ENCODE measurements at regions not wholly inside any gene's neighbourhood (a gene's known extent, or its start where the extent isn't known, plus 50 kb on each side); places are given as distances from the start of the nearest gene placed in this dataset.

GRCh38 chr2:207334301-207334623 is 168.5 kb upstream of the KLF7 start:
- peak overlapping the region; percentile 45 for H3K4me3 ChIP-seq (ENCODE audit: low read depth, low read length)
- no peak for DNase-seq (ENCODE audit: low read depth)
- TF ChIP-seq CTCF (IDR thresholded peaks at IDR 0.05; ENCODE audit: low read depth, low read length, missing control alignments), result no peak

GRCh38 chr2:207334624-207335371 is 169.1 kb upstream of the KLF7 start:
- no peak for TF ChIP-seq CTCF (IDR thresholded peaks at IDR 0.05; ENCODE audit: low read depth, low read length, missing control alignments)
- DNase-seq (ENCODE audit: low read depth), result peak; percentile 50
- peak overlapping the region; percentile 45 for H3K4me3 ChIP-seq (ENCODE audit: low read depth, low read length)

- no peak for DNase-seq (ENCODE audit: low read depth)
- TF ChIP-seq CTCF (IDR thresholded peaks at IDR 0.05; ENCODE audit: low read depth, low read length, missing control alignments), result no peak
- H3K4me3 ChIP-seq (ENCODE audit: low read depth, low read length), result no peak overlapping the region; the same call in 1 of the 2 replicates
Observed at GRCh38 chr2:207337234-207338219, 171.8 kb upstream of the KLF7 start.

- DNase-seq (ENCODE audit: low read depth), result no peak
- TF ChIP-seq CTCF (IDR thresholded peaks at IDR 0.05; ENCODE audit: low read depth, low read length, missing control alignments), result no peak
- H3K4me3 ChIP-seq (ENCODE audit: low read depth, low read length), result no peak overlapping the region
Observed at GRCh38 chr2:207338220-207338607, 172.5 kb upstream of the KLF7 start.

GRCh38 chr2:207338610-207339009 is 172.9 kb upstream of the KLF7 start:
- no peak for DNase-seq (ENCODE audit: low read depth)
- TF ChIP-seq CTCF (IDR thresholded peaks at IDR 0.05; ENCODE audit: low read depth, low read length, missing control alignments), result no peak
- H3K4me3 ChIP-seq (ENCODE audit: low read depth, low read length), result no peak overlapping the region

- DNase-seq (ENCODE audit: low read depth), result no peak
- no peak overlapping the region for H3K4me3 ChIP-seq (ENCODE audit: low read depth, low read length)
- no peak for TF ChIP-seq CTCF (IDR thresholded peaks at IDR 0.05; ENCODE audit: low read depth, low read length, missing control alignments)
Observed at GRCh38 chr2:207341112-207341750, 175.5 kb upstream of the KLF7 start.

Measured in GM12864 (cell line).